D721Med (cell line): ENCODE measurements at regions not wholly inside any gene's neighbourhood (a gene's known extent, or its start where the extent isn't known, plus 50 kb on each side); places are given as distances from the start of the nearest gene placed in this dataset.

Experiments used
- DNase-seq: peaks from one replicate; pipeline ENCODE4 v3.0.0; 2011; ENCODE audit warnings: low spot score; ENCODE audit not compliant: insufficient read length
- FAIRE-seq: peaks from 2 replicates; lab custom pipeline; 2011; peaks lifted over from hg19 to GRCh38; lab: Jason Lieb, UNC
- CTCF ChIP-seq: IDR thresholded peaks from 2 replicates; pipeline ENCODE4 v1.5.1; 2012; ENCODE audit warnings: mild to moderate bottlenecking, control low read depth; ENCODE audit not compliant: insufficient read depth; ENCODE audit errors: missing control alignments

- FAIRE-seq (no peak), DNase-seq (no peak)
- no peak for TF ChIP-seq CTCF
Observed at GRCh38 chr14:65945327-65945726, 532.8 kb downstream of the FUT8 start.

GRCh38 chr14:65946494-65946893 is 534.0 kb downstream of the FUT8 start:
- no peak for TF ChIP-seq CTCF
- FAIRE-seq = no peak
- DNase-seq = no peak

GRCh38 chr14:65948302-65948701 is 535.8 kb downstream of the FUT8 start:
- DNase-seq = no peak
- TF ChIP-seq CTCF = no peak
- no peak for FAIRE-seq

GRCh38 chr14:65949711-65950516 is 536.3 kb upstream of the CCDC196 start:
- DNase-seq = no peak
- no peak for FAIRE-seq
- no peak for TF ChIP-seq CTCF

GRCh38 chr14:65954942-65955341 is 531.2 kb upstream of the CCDC196 start:
- no peak for TF ChIP-seq CTCF
- DNase-seq (no peak), FAIRE-seq (no peak)

GRCh38 chr14:65957631-65958205 is 528.5 kb upstream of the CCDC196 start:
- FAIRE-seq (no peak), DNase-seq (no peak)
- no peak for TF ChIP-seq CTCF
